H1 (cell line): ENCODE measurements at regions not wholly inside any gene's neighbourhood (a gene's known extent, or its start where the extent isn't known, plus 50 kb on each side); places are given as distances from the start of the nearest gene placed in this dataset.

Experiments
- BRCA1 ChIP-seq: IDR thresholded peaks from 2 replicates; pipeline ENCODE4 v1.6.1; 2012; ENCODE audit warnings: low read depth, low read length, improper control_type of control experiment
- EZH2 ChIP-seq: fragments of 200-600 bp; sonication (generic); IDR thresholded peaks from 2 replicates; pipeline ENCODE4 v1.7.1; 2012; ENCODE audit warnings: low read depth, mild to moderate bottlenecking, moderate library complexity, low read length, inconsistent platforms; ENCODE audit not compliant: severe bottlenecking
- SIRT6 ChIP-seq: IDR thresholded peaks from one replicate; pipeline ENCODE4 v1.7.1; 2012; ENCODE audit warnings: low read length, inconsistent platforms
- TCF12 ChIP-seq: IDR thresholded peaks from 2 replicates; pipeline ENCODE4 v1.6.1; 2011; ENCODE audit warnings: low read depth, mild to moderate bottlenecking, low read length
- TF ChIP-seq, protein P1 (sequence below): fragments of 300-600 bp; sonication (generic); IDR thresholded peaks from 2 replicates; pipeline ENCODE4 v1.7.1; 2012; ENCODE audit warnings: low read length, moderate library complexity, mild to moderate bottlenecking, inconsistent platforms; ENCODE audit not compliant: insufficient replicate concordance
- TF ChIP-seq, protein P2 (sequence below), 3 experiments: IDR thresholded peaks; 1 replicate in 2 of 3; 2 replicates in 1 of 3; pipeline versions ENCODE4 v1.5.1 to v1.6.1; 2011; ENCODE audit warnings: low read length in 3 of 3, mild to moderate bottlenecking in 3 of 3, inconsistent platforms in 2 of 3, low read depth in 1 of 3, moderate library complexity in 1 of 3; ENCODE audit not compliant: insufficient read depth in 1 of 3; ENCODE audit errors: control extremely low read depth in 1 of 3
- TF ChIP-seq, protein P3 (sequence below): IDR thresholded peaks from 2 replicates; pipeline ENCODE4 v1.6.1; 2012; ENCODE audit warnings: inconsistent platforms
- TF ChIP-seq, protein P4 (sequence below): IDR thresholded peaks from 2 replicates; pipeline ENCODE4 v1.6.1; 2012; ENCODE audit warnings: inconsistent platforms

DNA sequence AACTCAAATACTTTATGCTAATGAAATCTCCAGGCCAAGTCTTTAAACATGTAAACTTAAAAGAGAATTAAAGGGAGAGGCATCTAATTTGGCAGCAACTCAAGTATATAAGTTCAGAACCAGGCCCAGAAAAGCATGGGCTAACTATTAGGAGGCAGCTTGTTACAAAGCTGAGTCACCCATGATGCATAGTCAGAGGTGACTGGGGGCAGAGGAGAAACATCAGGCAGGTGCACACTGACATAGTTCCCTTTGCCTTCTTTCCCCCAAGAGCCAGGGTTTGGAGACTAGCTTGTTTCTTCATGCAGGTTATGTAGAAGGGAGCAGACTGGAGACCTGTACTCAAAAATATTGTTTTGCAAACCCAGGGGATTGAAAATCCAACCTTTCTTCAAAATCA is 619.0 kb downstream of the SOX6 start (continued):
- TF ChIP-seq, protein P1, sequence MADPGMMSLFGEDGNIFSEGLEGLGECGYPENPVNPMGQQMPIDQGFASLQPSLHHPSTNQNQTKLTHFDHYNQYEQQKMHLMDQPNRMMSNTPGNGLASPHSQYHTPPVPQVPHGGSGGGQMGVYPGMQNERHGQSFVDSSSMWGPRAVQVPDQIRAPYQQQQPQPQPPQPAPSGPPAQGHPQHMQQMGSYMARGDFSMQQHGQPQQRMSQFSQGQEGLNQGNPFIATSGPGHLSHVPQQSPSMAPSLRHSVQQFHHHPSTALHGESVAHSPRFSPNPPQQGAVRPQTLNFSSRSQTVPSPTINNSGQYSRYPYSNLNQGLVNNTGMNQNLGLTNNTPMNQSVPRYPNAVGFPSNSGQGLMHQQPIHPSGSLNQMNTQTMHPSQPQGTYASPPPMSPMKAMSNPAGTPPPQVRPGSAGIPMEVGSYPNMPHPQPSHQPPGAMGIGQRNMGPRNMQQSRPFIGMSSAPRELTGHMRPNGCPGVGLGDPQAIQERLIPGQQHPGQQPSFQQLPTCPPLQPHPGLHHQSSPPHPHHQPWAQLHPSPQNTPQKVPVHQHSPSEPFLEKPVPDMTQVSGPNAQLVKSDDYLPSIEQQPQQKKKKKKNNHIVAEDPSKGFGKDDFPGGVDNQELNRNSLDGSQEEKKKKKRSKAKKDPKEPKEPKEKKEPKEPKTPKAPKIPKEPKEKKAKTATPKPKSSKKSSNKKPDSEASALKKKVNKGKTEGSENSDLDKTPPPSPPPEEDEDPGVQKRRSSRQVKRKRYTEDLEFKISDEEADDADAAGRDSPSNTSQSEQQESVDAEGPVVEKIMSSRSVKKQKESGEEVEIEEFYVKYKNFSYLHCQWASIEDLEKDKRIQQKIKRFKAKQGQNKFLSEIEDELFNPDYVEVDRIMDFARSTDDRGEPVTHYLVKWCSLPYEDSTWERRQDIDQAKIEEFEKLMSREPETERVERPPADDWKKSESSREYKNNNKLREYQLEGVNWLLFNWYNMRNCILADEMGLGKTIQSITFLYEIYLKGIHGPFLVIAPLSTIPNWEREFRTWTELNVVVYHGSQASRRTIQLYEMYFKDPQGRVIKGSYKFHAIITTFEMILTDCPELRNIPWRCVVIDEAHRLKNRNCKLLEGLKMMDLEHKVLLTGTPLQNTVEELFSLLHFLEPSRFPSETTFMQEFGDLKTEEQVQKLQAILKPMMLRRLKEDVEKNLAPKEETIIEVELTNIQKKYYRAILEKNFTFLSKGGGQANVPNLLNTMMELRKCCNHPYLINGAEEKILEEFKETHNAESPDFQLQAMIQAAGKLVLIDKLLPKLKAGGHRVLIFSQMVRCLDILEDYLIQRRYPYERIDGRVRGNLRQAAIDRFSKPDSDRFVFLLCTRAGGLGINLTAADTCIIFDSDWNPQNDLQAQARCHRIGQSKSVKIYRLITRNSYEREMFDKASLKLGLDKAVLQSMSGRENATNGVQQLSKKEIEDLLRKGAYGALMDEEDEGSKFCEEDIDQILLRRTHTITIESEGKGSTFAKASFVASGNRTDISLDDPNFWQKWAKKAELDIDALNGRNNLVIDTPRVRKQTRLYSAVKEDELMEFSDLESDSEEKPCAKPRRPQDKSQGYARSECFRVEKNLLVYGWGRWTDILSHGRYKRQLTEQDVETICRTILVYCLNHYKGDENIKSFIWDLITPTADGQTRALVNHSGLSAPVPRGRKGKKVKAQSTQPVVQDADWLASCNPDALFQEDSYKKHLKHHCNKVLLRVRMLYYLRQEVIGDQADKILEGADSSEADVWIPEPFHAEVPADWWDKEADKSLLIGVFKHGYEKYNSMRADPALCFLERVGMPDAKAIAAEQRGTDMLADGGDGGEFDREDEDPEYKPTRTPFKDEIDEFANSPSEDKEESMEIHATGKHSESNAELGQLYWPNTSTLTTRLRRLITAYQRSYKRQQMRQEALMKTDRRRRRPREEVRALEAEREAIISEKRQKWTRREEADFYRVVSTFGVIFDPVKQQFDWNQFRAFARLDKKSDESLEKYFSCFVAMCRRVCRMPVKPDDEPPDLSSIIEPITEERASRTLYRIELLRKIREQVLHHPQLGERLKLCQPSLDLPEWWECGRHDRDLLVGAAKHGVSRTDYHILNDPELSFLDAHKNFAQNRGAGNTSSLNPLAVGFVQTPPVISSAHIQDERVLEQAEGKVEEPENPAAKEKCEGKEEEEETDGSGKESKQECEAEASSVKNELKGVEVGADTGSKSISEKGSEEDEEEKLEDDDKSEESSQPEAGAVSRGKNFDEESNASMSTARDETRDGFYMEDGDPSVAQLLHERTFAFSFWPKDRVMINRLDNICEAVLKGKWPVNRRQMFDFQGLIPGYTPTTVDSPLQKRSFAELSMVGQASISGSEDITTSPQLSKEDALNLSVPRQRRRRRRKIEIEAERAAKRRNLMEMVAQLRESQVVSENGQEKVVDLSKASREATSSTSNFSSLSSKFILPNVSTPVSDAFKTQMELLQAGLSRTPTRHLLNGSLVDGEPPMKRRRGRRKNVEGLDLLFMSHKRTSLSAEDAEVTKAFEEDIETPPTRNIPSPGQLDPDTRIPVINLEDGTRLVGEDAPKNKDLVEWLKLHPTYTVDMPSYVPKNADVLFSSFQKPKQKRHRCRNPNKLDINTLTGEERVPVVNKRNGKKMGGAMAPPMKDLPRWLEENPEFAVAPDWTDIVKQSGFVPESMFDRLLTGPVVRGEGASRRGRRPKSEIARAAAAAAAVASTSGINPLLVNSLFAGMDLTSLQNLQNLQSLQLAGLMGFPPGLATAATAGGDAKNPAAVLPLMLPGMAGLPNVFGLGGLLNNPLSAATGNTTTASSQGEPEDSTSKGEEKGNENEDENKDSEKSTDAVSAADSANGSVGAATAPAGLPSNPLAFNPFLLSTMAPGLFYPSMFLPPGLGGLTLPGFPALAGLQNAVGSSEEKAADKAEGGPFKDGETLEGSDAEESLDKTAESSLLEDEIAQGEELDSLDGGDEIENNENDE = no peak
- TF ChIP-seq, protein P2, sequence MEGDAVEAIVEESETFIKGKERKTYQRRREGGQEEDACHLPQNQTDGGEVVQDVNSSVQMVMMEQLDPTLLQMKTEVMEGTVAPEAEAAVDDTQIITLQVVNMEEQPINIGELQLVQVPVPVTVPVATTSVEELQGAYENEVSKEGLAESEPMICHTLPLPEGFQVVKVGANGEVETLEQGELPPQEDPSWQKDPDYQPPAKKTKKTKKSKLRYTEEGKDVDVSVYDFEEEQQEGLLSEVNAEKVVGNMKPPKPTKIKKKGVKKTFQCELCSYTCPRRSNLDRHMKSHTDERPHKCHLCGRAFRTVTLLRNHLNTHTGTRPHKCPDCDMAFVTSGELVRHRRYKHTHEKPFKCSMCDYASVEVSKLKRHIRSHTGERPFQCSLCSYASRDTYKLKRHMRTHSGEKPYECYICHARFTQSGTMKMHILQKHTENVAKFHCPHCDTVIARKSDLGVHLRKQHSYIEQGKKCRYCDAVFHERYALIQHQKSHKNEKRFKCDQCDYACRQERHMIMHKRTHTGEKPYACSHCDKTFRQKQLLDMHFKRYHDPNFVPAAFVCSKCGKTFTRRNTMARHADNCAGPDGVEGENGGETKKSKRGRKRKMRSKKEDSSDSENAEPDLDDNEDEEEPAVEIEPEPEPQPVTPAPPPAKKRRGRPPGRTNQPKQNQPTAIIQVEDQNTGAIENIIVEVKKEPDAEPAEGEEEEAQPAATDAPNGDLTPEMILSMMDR (IDR thresholded peaks at IDR 0.05; ENCODE audit: control extremely low read depth in 1 of 3, insufficient read depth in 1 of 3, low read depth in 1 of 3, low read length in 3 of 3) = no peak
- TF ChIP-seq, protein P3, sequence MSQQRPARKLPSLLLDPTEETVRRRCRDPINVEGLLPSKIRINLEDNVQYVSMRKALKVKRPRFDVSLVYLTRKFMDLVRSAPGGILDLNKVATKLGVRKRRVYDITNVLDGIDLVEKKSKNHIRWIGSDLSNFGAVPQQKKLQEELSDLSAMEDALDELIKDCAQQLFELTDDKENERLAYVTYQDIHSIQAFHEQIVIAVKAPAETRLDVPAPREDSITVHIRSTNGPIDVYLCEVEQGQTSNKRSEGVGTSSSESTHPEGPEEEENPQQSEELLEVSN = no peak
- TF ChIP-seq, protein P4, sequence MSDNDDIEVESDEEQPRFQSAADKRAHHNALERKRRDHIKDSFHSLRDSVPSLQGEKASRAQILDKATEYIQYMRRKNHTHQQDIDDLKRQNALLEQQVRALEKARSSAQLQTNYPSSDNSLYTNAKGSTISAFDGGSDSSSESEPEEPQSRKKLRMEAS = no peak
- no peak for TF ChIP-seq TCF12
- TF ChIP-seq SIRT6 = no peak
- no peak for TF ChIP-seq EZH2
- no peak for TF ChIP-seq BRCA1
